Peyer's patch (tissue), 4 donors: ENCODE measurements at regions not wholly inside any gene's neighbourhood (a gene's known extent, or its start where the extent isn't known, plus 50 kb on each side); places are given as distances from the start of the nearest gene placed in this dataset.

Source experiments
- POLR2A ChIP-seq, 2 donors: fragments of 450-650 bp; IDR thresholded peaks; one replicate each; pipeline ENCODE4 v1.5.1; 2017; ENCODE audit warnings: antibody characterized with exemption in 2 of 2, mild to moderate bottlenecking in 2 of 2, moderate library complexity in 2 of 2
- TF ChIP-seq, protein P1 (sequence below), 6 experiments: fragments of 450-650 bp in 4 of 6; fragments of 200-600 bp in 2 of 6; sonication (generic) in 1 of 6; IDR thresholded peaks; one replicate each; pipeline ENCODE4 v1.5.1; 2017 to 2019; ENCODE audit warnings: antibody characterized with exemption in 6 of 6, mild to moderate bottlenecking in 3 of 6, moderate library complexity in 1 of 6

DNA sequence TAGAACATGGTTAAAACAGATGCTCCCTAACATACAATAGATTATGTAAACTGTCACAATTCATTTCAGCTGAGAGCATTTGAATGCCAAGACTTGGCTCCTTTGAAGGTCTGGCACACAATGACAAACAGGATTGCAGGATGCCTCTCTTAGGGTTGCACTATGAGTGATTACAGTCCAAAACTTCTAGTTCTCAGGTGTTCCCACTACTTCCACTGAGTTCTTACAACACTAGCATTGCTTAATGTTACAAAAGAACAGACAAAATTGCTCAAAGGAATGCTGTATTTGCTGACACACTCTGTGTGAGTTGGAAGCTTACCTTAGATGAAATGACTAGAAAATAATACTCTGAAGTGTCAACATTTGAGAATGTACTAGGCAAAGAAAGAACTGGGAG, 2413.8 kb upstream of the RAG2 start:
- TF ChIP-seq, protein P1, sequence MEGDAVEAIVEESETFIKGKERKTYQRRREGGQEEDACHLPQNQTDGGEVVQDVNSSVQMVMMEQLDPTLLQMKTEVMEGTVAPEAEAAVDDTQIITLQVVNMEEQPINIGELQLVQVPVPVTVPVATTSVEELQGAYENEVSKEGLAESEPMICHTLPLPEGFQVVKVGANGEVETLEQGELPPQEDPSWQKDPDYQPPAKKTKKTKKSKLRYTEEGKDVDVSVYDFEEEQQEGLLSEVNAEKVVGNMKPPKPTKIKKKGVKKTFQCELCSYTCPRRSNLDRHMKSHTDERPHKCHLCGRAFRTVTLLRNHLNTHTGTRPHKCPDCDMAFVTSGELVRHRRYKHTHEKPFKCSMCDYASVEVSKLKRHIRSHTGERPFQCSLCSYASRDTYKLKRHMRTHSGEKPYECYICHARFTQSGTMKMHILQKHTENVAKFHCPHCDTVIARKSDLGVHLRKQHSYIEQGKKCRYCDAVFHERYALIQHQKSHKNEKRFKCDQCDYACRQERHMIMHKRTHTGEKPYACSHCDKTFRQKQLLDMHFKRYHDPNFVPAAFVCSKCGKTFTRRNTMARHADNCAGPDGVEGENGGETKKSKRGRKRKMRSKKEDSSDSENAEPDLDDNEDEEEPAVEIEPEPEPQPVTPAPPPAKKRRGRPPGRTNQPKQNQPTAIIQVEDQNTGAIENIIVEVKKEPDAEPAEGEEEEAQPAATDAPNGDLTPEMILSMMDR (IDR thresholded peaks at IDR 0.05) = no peak
- TF ChIP-seq POLR2A (IDR thresholded peaks at IDR 0.05) = no peak
